NCI-H2196 treated with DMSO at 0.1 percent for 48 hours (cell line): ENCODE measurements at regions not wholly inside any gene's neighbourhood (a gene's known extent, or its start where the extent isn't known, plus 50 kb on each side); places are given as distances from the start of the nearest gene placed in this dataset.
"Not testable (repeated sequence)": the region's sequence is repeated elsewhere in the genome, so short reads cannot be mapped to it uniquely, and the experiment has no call there.

Experiments used
- DNase-seq: peaks from one replicate; lab custom pipeline; 2025; ENCODE audit not compliant: unreplicated experiment; lab: John Stamatoyannopoulos, UW

DNA sequence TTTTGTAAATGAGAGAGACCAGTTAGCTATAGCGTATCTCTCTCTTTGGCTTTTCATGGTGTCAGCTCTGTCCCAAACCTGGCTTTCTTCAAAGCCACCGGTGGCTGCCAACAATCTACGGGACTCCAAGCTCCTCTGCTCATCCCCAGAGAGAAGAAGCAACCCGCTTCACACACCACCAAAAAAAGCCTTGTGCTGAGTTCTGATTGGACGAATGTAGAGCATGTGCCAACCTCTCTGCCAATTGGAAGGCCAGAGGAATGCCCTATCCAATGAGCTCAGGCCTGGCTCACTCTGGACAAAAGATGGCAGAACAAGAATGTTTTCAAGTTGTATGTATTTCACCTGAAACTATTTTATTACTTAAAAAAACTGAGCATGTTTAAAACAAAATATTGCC lies 202.4 kb downstream of the C16orf95 start:
- DNase-seq: no peak

DNA sequence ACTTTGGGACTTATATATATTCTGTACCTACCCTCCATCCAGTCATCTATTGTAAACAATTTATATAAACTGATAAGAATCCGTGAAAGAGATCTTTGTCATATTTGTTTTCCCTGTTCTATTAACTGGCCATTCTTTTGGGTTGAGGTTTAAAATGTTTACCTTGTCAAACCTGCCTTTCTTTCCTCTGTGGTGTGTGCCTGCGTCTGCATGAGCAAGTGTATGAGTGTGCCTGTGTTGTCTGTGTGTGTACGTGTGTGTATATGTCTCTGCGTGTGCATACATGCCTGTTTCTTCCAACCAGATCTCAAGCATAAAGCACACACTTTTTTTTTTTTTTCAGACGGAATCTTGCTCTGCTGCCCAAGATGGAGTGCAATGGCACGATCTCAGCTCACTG lies 201.5 kb downstream of the C16orf95 start:
- DNase-seq: no peak

DNA sequence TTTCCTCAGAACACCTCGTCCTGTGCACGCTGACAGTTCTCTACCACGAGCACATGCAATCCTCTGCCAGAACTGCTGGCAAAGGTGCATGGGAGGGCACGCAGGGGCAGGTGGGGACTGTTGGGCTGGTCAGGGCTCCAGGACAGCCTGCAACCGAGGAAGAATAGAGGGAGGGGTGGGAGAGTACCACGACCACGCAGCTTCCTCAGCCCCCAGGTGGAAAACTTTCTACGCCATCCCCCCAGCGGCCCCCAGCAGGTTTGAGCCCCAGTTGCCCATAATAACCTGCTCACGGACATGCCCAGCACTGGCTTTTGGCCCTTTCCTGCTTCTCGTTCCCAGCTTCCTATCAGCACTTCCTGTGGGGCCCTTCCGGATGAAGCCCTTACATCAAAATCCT lies 199.3 kb downstream of the C16orf95 start:
- no peak for DNase-seq

DNA sequence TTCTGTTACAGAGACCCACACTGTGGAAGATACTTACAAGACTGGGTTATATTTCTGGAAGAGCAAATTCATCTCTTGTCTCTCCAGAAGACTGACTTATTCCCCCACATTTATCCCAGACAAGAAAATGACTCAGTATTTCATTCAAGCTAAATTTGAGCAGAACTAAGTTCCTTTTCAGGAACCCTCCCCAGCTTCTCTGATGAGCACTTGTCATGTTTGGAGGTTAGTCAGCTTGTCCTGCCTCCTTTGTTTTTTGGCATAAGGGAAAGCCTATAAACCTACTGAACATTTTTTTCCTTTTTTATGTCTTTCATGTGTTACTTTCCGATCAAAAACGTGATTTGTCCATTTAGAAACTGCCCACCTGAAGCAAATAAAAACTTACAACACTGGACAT lies 198.0 kb downstream of the C16orf95 start:
- no peak for DNase-seq

DNA sequence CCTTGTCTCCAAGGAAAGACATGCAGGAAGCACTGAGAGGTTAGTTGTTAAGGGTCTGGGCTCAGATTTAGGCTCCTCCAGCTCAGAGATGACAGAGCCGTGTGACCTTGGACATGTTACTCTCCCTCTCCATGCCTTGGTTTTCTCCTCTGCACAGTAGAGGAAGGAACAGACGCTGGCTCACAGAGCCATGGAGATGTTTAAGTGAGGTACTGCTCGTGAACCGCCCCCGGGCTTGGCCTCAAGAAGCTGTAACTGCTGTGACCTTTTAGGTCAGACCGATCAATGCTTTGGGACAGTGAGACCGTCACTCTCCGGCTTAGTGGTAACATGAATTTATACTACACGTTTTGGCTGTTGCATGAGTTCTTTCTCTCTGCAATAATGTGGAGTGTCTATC lies 197.4 kb downstream of the C16orf95 start:
- no peak for DNase-seq

DNA sequence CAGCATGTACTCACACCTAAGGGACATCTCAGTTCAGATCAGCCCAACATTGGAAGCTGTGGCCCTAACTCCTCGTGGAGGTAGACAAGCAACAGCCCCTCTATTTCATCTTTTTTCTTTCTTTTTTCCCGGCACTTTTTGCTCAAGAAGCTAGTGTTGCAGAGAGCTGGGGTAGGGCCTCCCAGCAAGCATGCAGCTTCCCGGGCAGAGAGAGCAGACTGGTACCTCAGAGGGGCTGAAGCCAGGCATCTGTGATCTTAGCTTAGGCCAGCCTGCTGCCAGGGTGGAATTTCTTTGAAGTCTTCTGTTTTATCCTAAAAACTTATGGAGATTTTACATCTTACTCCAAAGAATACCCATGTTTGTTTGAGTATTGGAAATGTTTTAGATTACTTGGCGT lies 195.4 kb downstream of the C16orf95 start:
- DNase-seq: no peak

DNA sequence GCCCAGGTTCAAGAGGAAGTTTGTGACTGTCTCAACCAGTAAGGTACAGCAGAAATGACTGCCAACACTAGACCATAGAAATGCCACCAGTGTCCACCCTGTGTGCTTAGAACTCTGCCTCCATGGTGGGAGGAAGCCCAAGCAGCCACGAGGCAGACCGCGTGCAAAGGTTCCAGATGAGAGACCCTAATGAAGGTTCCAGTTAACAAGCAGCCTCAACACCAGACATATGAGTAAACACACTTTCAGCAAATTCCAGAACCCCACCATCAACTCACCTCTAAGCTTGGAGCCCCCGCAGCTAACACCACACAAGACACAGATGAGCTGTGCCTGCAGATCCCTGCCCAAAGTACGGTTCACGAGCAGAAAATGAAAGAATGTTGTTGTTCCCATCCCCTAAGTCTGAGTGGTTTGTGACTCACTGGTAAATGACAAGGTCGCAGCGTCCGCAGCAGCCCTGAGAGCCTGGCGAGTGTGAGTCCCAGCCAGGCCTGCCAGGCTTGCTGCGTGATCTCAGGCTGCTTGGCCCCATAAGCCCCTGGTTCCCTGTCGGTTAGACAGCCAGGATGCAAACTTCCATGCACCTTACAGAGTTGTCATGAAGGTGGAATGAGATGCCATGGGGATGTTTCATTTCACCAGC lies 193.7 kb downstream of the C16orf95 start:
- no peak for DNase-seq

DNA sequence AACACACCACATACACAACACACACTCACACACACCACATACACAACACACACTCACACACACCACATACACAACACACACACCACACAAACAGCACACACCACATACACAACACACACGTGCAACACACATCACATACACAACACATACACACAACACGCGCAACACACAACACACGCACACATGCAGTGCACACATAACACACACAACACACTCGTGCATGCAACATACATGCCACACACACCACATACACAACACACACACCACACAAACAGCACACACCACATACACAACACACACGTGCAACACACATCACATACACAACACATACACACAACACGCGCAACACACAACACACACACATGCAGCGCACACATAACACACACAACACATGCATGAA lies 192.8 kb downstream of the C16orf95 start:
- DNase-seq: not testable (repeated sequence)

DNA sequence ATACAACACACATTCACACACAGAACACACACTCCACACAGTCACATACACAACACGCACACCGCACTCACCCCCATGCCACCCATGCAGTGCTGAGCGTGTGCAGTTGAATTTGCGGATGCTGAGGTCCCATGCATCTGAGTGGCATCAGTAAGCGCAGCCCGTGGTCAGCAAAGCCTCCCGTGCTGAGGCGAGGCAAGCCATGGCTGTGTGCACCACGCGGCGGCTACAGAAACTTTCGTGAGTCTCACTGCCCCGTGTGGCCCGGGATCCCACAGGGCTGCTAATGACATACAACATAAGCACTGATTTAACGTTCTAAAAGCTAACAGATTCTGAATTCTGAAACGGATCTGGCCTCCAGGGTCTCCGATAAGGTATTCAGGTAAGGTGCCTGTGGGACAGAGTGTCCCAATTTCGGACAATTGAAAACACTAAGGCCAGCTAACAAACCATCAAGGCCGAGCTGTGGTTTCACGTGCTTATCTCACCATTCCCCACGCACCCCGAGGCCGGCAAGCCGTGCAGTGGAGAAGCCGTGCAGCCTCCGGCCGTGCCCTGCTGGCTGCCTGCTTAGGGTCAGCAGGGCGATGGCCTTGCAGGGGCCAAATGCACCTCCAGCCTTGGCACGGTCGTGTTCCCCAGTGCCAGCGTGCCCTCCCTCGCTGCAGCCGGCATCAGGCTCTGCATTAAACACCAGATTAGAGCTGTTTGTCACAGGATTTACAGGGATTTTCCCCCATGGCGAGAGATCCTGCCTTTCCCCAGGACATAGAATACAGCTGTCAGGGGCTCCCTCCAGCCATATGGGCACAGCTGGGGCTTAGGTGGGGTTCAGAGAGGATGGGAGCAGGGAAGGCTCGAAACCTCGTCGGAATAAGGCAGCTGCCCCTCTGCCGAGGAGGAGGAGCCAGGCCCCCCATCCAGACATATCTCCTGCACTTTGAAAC lies 191.7 kb downstream of the C16orf95 start:
- no peak for DNase-seq

DNA sequence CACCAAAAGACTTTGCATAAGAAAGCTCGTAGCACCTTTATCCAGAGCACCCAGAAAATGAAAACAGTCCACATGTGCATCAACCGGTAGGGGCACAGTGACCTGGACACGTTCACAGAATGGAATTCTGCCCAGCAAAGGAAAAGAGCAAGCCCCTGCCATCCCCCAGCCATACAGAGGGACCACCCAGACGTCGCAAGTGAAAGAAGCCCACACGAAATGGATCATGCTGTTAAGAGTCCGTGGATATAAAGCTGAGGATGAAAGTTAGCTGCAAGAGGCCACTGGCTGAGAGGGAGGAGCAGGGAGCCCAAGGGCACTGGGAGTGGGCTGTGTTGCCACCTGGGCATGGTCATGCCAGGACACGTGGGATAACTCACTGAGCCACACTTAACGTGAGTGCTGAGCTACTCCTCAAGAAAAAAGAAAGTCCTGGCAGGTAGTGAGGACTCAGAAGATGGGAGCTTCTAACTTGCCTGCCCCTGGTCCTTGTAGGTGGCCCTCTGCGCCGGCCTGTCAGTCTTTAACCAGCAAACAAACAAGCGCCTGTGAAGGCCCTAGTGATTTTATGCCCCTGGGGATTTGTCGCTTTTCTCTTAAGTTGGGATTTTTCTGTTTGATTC lies 190.7 kb downstream of the C16orf95 start:
- no peak for DNase-seq

DNA sequence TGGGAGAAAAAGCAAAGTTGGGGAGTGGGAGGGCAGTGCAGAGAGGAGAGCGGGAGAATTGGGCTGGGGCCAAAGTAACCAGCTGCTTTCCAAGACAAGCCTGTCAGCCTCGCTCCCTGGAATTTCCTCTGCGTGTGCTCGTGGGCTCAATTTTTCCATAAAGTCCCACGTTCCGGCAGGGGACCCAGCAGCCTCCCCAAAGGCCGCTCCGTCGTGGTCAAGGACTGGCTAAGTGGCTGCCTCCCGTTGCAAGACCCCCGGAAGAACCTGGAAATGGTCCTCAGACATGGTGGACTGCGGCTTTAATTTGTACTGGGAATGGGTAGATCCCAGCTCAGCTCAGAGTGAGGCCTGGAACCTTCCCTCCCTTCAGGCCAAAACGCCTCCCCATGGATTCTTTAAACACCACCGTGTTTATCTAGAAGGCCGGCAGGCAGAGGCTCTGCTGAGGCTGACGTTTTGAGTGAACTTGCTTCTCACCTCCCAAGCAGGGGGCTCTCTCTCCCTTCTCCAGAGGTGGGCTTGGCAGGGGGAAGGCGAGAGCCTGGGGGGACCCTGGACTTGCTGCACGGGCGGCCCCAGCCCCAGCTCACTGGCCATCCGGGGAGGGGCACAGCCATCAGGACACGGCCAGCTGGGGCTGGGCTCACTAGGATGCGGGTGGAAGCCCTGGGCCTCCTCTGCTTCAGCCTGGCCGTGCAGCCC lies 190.0 kb downstream of the C16orf95 start:
- no peak for DNase-seq

DNA sequence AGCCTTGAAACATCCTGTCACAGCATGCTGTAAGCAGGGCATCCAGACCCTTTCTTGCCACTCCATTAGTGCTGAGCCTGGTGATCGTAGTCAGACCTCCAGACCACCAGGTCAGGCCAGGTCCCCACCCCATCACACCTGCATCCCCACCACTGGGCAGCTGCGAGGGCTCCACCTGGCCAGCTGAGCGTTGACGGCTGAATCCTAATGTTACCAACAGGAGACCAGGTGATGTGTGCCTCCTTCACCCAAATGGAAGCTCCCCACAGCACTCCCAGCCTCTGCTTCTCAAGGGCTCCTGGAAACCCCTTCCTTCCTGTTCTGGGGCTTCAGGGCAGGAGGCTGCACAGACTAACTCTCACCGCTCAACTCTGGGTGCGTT lies 189.4 kb downstream of the C16orf95 start:
- DNase-seq: no peak

DNA sequence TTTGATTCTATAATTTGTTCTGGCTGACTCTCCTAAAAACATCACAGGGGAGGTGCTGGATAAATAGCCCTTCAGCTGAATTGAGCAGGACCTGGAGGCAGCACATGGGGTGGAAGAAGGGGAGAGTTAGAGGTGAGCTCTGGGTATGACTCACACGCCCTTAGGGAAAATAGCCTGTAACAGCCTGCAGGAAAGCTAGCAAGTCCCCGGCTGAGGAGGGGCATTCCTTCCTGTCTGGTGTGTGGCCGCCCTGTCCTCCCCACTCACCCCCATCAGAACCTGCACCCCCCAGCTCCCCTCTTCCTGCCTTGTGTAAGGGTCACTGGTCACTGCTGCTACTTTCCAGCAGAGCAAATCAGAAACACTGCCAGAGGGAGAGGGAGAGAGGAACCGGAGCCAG lies 187.4 kb downstream of the C16orf95 start:
- DNase-seq: no peak

DNA sequence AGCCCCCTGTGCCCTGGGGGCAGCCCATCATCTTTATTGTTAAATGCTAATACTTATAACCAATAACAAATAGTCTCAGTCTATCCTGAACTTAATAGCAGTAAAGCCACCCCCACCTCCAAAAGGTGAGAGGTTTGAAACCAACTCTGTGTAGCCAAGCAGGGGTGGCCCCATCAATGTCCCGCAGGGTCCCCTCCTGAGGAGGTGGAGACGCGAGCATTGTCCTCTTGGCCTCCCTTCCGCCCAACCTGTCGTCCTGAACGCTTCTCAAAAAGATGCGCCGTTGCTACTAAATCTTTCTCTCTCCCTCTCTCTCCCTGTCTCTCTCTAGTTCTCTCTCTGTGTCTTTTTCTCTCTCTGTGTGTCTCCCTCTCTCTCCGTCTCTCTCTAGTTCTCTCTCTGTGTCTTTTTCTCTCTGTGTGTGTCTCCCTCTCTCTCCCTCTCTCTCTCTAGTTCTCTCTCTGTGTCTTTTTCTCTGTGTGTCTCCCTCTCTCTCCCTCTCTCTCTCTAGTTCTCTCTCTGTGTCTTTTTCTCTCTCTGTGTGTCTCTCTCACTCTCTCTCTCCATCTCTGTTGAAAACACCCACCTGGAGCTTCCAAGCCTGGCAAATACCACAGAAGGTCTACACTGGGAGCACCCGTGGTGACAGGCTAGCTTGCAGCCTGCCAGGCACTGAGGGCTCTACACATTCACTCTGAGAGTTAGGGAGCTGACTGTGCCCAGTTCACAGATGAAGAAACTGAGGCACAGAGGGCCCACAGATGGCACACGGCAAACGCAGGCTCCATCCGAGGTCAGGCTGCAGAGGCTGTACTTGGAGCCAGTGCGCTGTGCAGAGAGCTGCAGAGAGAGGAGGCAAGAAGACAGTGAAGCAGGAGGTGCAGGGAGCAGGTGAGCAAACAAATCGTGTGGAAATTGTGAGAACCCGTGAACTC lies 185.9 kb downstream of the C16orf95 start:
- no peak for DNase-seq

DNA sequence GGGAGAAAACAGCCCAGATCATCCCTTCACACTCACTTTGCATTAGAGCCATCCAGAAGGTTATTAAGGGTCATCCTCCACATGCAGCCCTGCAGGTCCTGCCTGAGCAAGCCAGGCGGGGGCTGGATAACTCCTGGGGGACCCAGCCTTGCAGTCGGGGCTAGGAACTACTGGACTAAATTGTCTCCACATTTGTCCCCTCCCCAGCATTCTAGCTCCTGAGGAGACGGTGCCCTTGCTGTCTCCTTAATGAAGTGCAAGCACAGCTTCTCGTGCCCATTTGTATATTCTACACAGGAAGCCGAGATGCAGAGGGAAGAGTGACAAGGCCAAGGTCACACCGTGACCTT lies 185.2 kb downstream of the C16orf95 start:
- DNase-seq: no peak

DNA sequence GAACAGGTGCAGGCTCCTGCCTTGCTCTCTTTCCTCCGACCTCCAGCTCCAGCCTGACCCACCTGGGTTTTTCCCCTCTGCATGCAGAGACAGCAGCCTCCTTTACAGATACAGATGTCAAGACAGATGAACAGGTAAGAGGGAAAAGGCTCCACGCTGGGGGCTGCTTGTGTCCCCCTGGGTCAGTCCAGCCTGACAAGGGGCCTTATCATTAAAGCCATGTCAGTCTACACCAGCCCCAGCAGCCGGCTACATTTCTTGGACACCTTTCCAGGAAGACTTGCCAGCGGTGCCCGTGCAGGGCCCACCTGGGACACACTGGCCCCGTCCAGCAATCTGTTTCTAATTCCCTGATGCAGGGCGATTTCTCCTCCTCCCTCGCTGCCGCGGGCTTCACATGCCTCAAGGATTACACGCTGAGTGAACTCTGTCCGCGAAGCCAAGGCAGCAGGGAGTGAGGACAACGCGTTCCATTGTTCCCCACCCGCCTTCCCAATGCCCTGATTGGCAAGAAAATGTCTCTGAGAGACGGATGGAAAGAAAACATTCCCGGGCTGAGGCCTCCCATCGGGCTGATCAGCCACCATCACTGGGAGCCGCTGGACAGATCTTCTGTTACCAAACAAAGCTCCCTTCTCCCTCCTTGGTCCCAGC lies 184.7 kb downstream of the C16orf95 start:
- no peak for DNase-seq

DNA sequence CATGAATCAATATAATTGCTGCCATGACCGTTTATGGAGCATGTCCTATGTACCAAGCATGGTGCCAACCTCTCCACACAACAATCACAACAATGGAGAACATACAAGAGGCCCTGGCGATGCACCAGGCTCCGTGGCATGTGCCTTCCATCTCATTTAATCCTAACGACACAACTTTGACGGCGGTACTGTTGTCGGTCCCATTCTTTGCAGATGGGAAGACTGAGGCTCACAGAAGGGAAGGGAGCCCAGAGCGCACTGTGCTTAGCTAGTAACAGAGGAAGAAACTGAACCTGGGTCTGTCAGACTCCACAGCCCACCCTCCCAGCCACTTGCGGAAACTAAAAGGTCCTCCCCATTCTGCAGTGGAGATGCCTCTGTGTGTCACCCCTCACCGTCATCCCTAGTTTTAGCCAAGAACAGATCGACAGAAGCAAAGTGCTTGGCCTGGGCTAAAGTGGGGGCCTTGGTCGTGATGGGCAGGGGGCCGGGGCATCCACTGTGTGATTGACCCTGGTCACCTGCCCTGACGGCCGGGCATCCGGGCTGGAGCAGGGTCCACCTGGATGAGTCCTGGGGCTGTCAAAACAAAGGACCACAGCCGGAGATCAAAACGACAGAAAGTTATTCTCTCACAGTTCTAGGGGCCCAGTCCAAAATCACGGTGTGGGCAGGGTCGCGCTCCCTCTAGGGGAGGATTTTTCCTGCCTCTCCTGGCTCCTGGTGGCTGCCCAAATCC lies 183.9 kb downstream of the C16orf95 start:
- DNase-seq: no peak

DNA sequence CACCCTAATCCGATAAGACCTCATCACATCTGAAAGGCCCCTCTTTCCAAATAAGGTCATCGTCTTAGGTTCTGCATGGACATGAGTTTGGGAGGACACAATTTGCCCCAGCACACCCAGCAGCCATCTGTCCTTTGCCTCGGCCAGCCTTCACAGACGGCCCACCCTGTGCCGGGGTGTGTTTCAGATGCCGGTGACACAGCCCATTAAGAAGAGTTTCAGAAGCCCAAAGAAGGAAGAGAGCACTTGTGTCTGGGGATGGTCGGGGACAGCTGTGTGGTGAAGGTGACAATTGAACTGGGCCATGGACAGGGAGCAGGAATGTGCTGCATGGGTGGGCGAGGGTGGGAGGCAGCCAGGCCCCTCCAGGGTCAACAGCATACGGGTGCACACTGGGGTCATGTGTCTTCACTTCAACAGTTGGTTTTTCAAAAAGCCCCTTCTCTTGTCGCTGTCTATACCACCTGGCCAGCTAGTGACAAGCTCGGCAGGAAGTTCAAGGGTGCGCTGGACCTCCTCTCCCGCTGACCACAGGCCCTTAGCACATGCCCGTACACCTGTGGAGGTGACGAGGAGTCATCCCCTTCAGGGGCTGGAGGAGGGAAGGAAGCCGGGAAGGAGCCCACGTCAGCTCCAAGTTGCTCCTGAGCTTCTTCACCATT lies 183.1 kb downstream of the C16orf95 start:
- DNase-seq: no peak

DNA sequence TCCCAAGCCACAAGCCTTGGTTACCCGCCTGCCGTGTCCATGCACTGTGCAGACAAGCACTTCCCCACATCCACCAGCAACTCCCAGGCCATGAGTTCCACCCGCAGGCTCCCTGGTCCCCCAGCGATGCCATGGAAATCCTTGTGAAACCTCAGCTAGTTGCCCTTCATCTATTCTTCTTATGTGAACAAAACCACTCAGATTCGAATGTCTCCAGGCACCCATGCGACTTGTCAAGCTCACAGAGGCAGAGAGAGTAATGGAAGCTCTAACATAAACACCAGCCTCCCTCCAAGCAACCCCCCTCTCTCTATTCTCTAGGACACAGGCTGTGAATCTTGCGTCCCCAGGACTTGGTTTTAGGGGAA lies 182.6 kb downstream of the C16orf95 start:
- DNase-seq: no peak
